ENCODE measurements at regions not wholly inside any gene's neighbourhood (a gene's known extent, or its start where the extent isn't known, plus 50 kb on each side); places are given as distances from the start of the nearest gene placed in this dataset.
A peak's percentile ranks its signal among the peaks of the same experiment; 100 is the strongest.

DNA sequence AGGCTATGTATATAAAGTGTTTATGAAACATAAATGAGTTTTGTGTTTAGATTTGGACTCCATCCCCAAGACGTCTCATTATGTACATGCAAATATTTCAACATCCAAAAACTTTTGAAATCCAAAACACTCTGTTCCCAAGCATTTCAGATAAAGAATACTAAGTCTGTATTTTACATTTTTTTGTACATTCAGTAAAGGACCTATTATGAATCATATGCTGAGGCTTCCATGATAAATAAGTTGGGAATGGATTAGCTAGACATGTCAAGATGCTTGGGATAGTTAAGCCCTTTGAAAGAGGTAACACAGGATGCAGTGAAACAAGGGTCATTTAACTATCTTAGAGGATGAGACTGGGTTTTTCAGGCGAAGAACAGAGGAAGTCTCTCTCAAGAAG is 262.9 kb downstream of the SNX13 start:
- Histone ChIP-seq H3K4me1 (ENCODE audit: low read length) (peaks cover 9% of the 10 kb centered on the region), H3K79me2 (ENCODE audit: low read length) (no peaks in the 10 kb centered on the region), H3K9ac (ENCODE audit: low read length) (no peak overlapping the region), H2AFZ (ENCODE audit: low read depth, low read length) (no peak overlapping the region), H4K20me1 (ENCODE audit: insufficient read depth, low read length) (no peaks in the 10 kb centered on the region), H3K9me3 (ENCODE audit: insufficient read depth, low read length) (no peaks in the 10 kb centered on the region), H3K4me2 (ENCODE audit: low read length) (no peak overlapping the region), H3K27ac (ENCODE audit: low read length) (no peak overlapping the region), H3K27me3 (ENCODE audit: low read depth, low read length) (no peaks in the 10 kb centered on the region), H3K4me3 (ENCODE audit: low read length) (no peak overlapping the region), H3K36me3 (replicated peaks; ENCODE audit: low read depth, low read length) (no peaks in the 10 kb centered on the region)
- TF ChIP-seq, protein P1, sequence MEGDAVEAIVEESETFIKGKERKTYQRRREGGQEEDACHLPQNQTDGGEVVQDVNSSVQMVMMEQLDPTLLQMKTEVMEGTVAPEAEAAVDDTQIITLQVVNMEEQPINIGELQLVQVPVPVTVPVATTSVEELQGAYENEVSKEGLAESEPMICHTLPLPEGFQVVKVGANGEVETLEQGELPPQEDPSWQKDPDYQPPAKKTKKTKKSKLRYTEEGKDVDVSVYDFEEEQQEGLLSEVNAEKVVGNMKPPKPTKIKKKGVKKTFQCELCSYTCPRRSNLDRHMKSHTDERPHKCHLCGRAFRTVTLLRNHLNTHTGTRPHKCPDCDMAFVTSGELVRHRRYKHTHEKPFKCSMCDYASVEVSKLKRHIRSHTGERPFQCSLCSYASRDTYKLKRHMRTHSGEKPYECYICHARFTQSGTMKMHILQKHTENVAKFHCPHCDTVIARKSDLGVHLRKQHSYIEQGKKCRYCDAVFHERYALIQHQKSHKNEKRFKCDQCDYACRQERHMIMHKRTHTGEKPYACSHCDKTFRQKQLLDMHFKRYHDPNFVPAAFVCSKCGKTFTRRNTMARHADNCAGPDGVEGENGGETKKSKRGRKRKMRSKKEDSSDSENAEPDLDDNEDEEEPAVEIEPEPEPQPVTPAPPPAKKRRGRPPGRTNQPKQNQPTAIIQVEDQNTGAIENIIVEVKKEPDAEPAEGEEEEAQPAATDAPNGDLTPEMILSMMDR (IDR thresholded peaks at IDR 0.05; ENCODE audit: low read depth, low read length) = no peak
- no peak for TF ChIP-seq EZH2phosphoT487 (IDR thresholded peaks at IDR 0.05; ENCODE audit: low read depth)

DNA sequence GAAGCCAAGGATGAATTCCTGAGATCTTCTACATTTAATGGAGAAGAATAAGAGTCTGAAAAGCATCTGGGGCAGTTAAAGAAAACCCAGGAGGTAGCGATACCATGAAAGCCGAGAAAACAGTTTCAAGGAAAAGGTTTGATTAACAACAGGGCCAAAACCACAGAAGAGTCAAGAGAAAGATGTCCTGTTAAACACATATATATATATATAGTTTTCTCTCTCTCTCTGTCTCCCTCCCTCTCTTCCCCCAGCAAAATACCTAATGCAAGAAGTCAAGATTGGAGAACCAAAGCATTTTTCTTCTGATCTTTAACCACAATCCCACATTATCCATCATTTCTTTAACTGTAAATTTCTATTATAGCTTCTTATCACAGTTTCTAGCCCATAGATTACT is 261.4 kb downstream of the SNX13 start:
- Histone ChIP-seq H3K27ac (ENCODE audit: low read length) (no peak overlapping the region), H3K4me1 (ENCODE audit: low read length) (peaks cover 9% of the 10 kb centered on the region), H3K4me2 (ENCODE audit: low read length) (no peak overlapping the region)

DNA sequence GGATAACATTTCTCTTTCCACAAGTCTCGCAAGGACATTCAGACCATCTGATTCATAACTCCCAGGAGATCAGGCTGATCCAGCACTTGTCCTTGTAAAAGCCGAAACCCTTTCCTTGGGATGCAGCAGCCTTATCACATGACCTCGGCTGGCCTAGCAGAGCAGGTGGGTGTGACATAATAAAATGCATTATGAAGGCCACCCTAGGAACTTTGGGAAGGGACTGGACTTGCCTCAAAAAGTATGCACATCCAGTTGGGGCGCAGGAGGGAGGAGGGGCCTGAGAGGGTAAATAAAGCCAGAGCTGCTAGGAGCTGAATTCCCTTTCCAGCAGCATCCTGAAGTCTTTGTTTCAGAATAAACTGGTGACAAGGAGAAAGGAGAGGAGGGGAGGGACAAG is 260.8 kb downstream of the SNX13 start:
- Histone ChIP-seq H4K20me1 (ENCODE audit: insufficient read depth, low read length) (no peaks in the 10 kb centered on the region), H3K27ac (ENCODE audit: low read length) (no peak overlapping the region), H3K79me2 (ENCODE audit: low read length) (no peaks in the 10 kb centered on the region), H3K4me3 (ENCODE audit: low read length) (no peak overlapping the region), H3K4me2 (ENCODE audit: low read length) (peak overlapping the region; percentile 44; the same call in 1 of the 2 replicates), H3K4me1 (ENCODE audit: low read length) (peaks cover 9% of the 10 kb centered on the region), H2AFZ (ENCODE audit: low read depth, low read length) (no peak overlapping the region), H3K36me3 (replicated peaks; ENCODE audit: low read depth, low read length) (no peaks in the 10 kb centered on the region), H3K9me3 (ENCODE audit: insufficient read depth, low read length) (no peaks in the 10 kb centered on the region), H3K27me3 (ENCODE audit: low read depth, low read length) (no peaks in the 10 kb centered on the region), H3K9ac (ENCODE audit: low read length) (no peak overlapping the region)
- TF ChIP-seq EZH2phosphoT487 (IDR thresholded peaks at IDR 0.05; ENCODE audit: low read depth) = no peak
- TF ChIP-seq, protein P1 (IDR thresholded peaks at IDR 0.05; ENCODE audit: low read depth, low read length) = no peak

More for the DNA sequence above, 261.4 kb downstream of the SNX13 start:
- TF ChIP-seq, protein P1 (IDR thresholded peaks at IDR 0.05; ENCODE audit: low read depth, low read length) = no peak
- no peak for TF ChIP-seq EZH2phosphoT487 (IDR thresholded peaks at IDR 0.05; ENCODE audit: low read depth)
- H3K9me3 ChIP-seq (ENCODE audit: insufficient read depth, low read length) = no peaks in the 10 kb centered on the region
- H3K4me3 ChIP-seq (ENCODE audit: low read length) = no peak overlapping the region
- H3K79me2 ChIP-seq (ENCODE audit: low read length) = no peaks in the 10 kb centered on the region
- H3K27me3 ChIP-seq (ENCODE audit: low read depth, low read length) = no peaks in the 10 kb centered on the region
- no peaks in the 10 kb centered on the region for H4K20me1 ChIP-seq (ENCODE audit: insufficient read depth, low read length)
- no peak overlapping the region for H2AFZ ChIP-seq (ENCODE audit: low read depth, low read length)
- no peak overlapping the region for H3K9ac ChIP-seq (ENCODE audit: low read length)
- no peaks in the 10 kb centered on the region for H3K36me3 ChIP-seq (replicated peaks; ENCODE audit: low read depth, low read length)

DNA sequence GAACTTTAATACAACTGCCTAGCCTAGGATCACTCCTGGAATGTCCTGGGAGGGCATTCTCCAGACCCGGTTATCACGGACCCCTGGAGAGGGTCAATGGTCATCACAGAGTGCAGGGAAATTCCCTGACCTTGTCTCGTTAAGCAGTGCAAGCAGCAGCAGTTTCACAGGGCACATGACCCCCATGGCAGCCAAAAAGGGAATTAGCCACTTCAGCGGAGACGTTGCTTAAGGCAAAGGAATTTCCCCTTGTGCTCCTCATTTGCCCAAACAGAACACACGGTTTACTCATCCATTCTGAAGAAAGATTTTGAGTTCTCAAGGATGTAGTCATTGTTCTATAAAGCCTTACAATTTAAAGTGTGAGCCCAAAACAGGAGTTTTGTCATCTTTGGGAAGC is 260.3 kb downstream of the SNX13 start:
- Histone ChIP-seq H3K27me3 (ENCODE audit: low read depth, low read length) (no peaks in the 10 kb centered on the region), H2AFZ (ENCODE audit: low read depth, low read length) (no peak overlapping the region), H4K20me1 (ENCODE audit: insufficient read depth, low read length) (no peaks in the 10 kb centered on the region), H3K9ac (ENCODE audit: low read length) (no peak overlapping the region), H3K4me3 (ENCODE audit: low read length) (peak overlapping the region; percentile 7; the same call in 1 of the 2 replicates), H3K27ac (ENCODE audit: low read length) (no peak overlapping the region), H3K4me1 (ENCODE audit: low read length) (peaks cover 9% of the 10 kb centered on the region), H3K9me3 (ENCODE audit: insufficient read depth, low read length) (no peaks in the 10 kb centered on the region), H3K79me2 (ENCODE audit: low read length) (no peaks in the 10 kb centered on the region), H3K36me3 (replicated peaks; ENCODE audit: low read depth, low read length) (no peaks in the 10 kb centered on the region), H3K4me2 (ENCODE audit: low read length) (peak overlapping the region; percentile 44)
- TF ChIP-seq EZH2phosphoT487 (IDR thresholded peaks at IDR 0.05; ENCODE audit: low read depth) = no peak
- TF ChIP-seq, protein P1 (IDR thresholded peaks at IDR 0.05; ENCODE audit: low read depth, low read length) = no peak
